Mammary epithelial cell (primary cell): ENCODE measurements at regions not wholly inside any gene's neighbourhood (a gene's known extent, or its start where the extent isn't known, plus 50 kb on each side); places are given as distances from the start of the nearest gene placed in this dataset.

Experiments
- EZH2 ChIP-seq: IDR thresholded peaks from 2 replicates; pipeline ENCODE4 v1.6.1; 2012; ENCODE audit warnings: low read length, inconsistent platforms, borderline replicate concordance
- TF ChIP-seq, protein P1 (sequence below), 2 donors: IDR thresholded peaks in 1 of 2; conservative IDR thresholded peaks in 1 of 2; 2 replicates each; pipeline ENCODE4 v1.5.1; 2011 to 2012; ENCODE audit warnings: inconsistent platforms in 2 of 2, low read length in 2 of 2, mild to moderate bottlenecking in 2 of 2, control low read depth in 1 of 2, low read depth in 1 of 2; ENCODE audit not compliant: insufficient read depth in 1 of 2; ENCODE audit errors: extremely low read depth in 1 of 2

DNA sequence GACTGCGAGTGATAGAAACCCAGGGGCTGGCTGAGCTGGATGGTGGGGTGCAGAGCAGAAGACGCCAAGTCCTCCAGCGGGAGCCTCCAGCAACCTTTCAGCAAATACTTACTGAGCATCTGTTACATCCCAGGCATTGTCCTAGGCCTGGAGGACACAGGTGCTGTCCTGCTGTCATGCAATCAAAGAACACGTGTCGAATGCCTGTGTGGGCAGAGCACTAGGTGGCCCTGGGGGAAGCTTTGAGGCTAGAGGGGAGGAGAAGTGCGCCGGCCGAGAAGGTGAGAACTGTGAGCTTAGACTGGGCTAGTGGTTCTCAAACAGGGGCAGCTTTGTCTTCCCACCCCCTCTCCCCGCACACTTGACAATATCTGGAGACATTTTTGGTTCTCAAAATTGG lies 233.6 kb downstream of the BMP7 start:
- TF ChIP-seq, protein P1, sequence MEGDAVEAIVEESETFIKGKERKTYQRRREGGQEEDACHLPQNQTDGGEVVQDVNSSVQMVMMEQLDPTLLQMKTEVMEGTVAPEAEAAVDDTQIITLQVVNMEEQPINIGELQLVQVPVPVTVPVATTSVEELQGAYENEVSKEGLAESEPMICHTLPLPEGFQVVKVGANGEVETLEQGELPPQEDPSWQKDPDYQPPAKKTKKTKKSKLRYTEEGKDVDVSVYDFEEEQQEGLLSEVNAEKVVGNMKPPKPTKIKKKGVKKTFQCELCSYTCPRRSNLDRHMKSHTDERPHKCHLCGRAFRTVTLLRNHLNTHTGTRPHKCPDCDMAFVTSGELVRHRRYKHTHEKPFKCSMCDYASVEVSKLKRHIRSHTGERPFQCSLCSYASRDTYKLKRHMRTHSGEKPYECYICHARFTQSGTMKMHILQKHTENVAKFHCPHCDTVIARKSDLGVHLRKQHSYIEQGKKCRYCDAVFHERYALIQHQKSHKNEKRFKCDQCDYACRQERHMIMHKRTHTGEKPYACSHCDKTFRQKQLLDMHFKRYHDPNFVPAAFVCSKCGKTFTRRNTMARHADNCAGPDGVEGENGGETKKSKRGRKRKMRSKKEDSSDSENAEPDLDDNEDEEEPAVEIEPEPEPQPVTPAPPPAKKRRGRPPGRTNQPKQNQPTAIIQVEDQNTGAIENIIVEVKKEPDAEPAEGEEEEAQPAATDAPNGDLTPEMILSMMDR (conservative IDR thresholded peaks at IDR 0.05 in 1 of 2, IDR thresholded peaks at IDR 0.05 in 1 of 2; ENCODE audit: extremely low read depth in 1 of 2, insufficient read depth in 1 of 2, low read depth in 1 of 2, low read length in 2 of 2): no peak
- TF ChIP-seq EZH2: no peak
